Memory B cell (primary cell): ENCODE measurements at regions not wholly inside any gene's neighbourhood (a gene's known extent, or its start where the extent isn't known, plus 50 kb on each side); places are given as distances from the start of the nearest gene placed in this dataset.

Source experiments
- ATAC-seq: fragments of 150-1000 bp; cut with Tn5 transposase; 2 replicates; pipeline ENCODE4 v1.10.0; 2021; ENCODE audit warnings: low read depth, mild to moderate bottlenecking, moderate library complexity
- DNase-seq, 2 donors: peaks; one replicate each; pipeline ENCODE4 v3.0.0; 2022; ENCODE audit warnings: low spot score in 2 of 2
- H3K27ac Mint-ChIP-seq: one replicate; pipeline ENCODE4 v1.8.0; 2022; ENCODE audit warnings: mild to moderate bottlenecking, moderate library complexity, mixed read lengths
- H3K27me3 Mint-ChIP-seq: one replicate; pipeline ENCODE4 v1.8.0; 2022; ENCODE audit warnings: mixed read lengths
- H3K36me3 Mint-ChIP-seq: one replicate; pipeline ENCODE4 v1.8.0; 2022; ENCODE audit warnings: mild to moderate bottlenecking, mixed read lengths
- H3K4me1 Mint-ChIP-seq: one replicate; pipeline ENCODE4 v1.8.0; 2022; ENCODE audit warnings: mixed read lengths
- H3K4me3 Mint-ChIP-seq: one replicate; pipeline ENCODE4 v1.8.0; 2022; ENCODE audit warnings: mild to moderate bottlenecking, moderate library complexity, mixed read lengths
- H3K9me3 Mint-ChIP-seq: one replicate; pipeline ENCODE4 v1.8.0; 2022; ENCODE audit warnings: mixed read lengths

GRCh38 chr3:135753506-135753905, 212.0 kb upstream of the PPP2R3A start:
- Mint-ChIP-seq H3K36me3 (no peaks in the 10 kb centered on the region), H3K4me3 (no peak overlapping the region), H3K9me3 (no peaks in the 10 kb centered on the region), H3K4me1 (no peaks in the 10 kb centered on the region), H3K27me3 (peaks cover 4% of the 10 kb centered on the region), H3K27ac (no peak overlapping the region)
- DNase-seq (no peak), ATAC-seq (no peak)

- no peaks in the 10 kb centered on the region for H3K36me3 Mint-ChIP-seq
- peaks cover under 1% of the 10 kb centered on the region for H3K27me3 Mint-ChIP-seq
- no peak overlapping the region for H3K27ac Mint-ChIP-seq
- DNase-seq (no peak), ATAC-seq (no peak)
- no peak overlapping the region for H3K4me3 Mint-ChIP-seq
- no peaks in the 10 kb centered on the region for H3K4me1 Mint-ChIP-seq
- H3K9me3 Mint-ChIP-seq = no peaks in the 10 kb centered on the region
Measured at GRCh38 chr3:135755330-135756105, 210.0 kb upstream of the PPP2R3A start.

GRCh38 chr3:135756106-135756668, 209.3 kb upstream of the PPP2R3A start:
- Mint-ChIP-seq H3K4me1 (no peaks in the 10 kb centered on the region), H3K9me3 (no peaks in the 10 kb centered on the region), H3K27me3 (no peaks in the 10 kb centered on the region), H3K27ac (no peak overlapping the region), H3K4me3 (no peak overlapping the region), H3K36me3 (no peaks in the 10 kb centered on the region)
- ATAC-seq (no peak), DNase-seq (no peak)

- Mint-ChIP-seq H3K27me3 (no peaks in the 10 kb centered on the region), H3K9me3 (no peaks in the 10 kb centered on the region), H3K36me3 (no peaks in the 10 kb centered on the region), H3K27ac (no peak overlapping the region), H3K4me1 (no peaks in the 10 kb centered on the region), H3K4me3 (no peak overlapping the region)
- ATAC-seq = no peak
- DNase-seq = no peak
Measured at GRCh38 chr3:135757421-135757820, 208.1 kb upstream of the PPP2R3A start.

- H3K27ac Mint-ChIP-seq = no peak overlapping the region
- no peaks in the 10 kb centered on the region for H3K9me3 Mint-ChIP-seq
- H3K36me3 Mint-ChIP-seq = no peaks in the 10 kb centered on the region
- no peaks in the 10 kb centered on the region for H3K27me3 Mint-ChIP-seq
- no peak overlapping the region for H3K4me3 Mint-ChIP-seq
- ATAC-seq (no peak), DNase-seq (no peak)
- H3K4me1 Mint-ChIP-seq = no peaks in the 10 kb centered on the region
Measured at GRCh38 chr3:135758961-135759360, 206.6 kb upstream of the PPP2R3A start.

GRCh38 chr3:135759651-135760050, 205.9 kb upstream of the PPP2R3A start:
- Mint-ChIP-seq H3K9me3 (peaks cover 2% of the 10 kb centered on the region), H3K4me1 (no peaks in the 10 kb centered on the region), H3K27me3 (peaks cover 2% of the 10 kb centered on the region), H3K27ac (no peak overlapping the region), H3K36me3 (no peaks in the 10 kb centered on the region), H3K4me3 (no peak overlapping the region)
- ATAC-seq = no peak
- DNase-seq = no peak

GRCh38 chr3:135760581-135760980, 204.9 kb upstream of the PPP2R3A start:
- H3K4me3 Mint-ChIP-seq = no peak overlapping the region
- peaks cover 2% of the 10 kb centered on the region for H3K27me3 Mint-ChIP-seq
- ATAC-seq (no peak), DNase-seq (no peak)
- no peaks in the 10 kb centered on the region for H3K4me1 Mint-ChIP-seq
- H3K36me3 Mint-ChIP-seq = no peaks in the 10 kb centered on the region
- peaks cover 5% of the 10 kb centered on the region for H3K9me3 Mint-ChIP-seq
- H3K27ac Mint-ChIP-seq = no peak overlapping the region

- DNase-seq (no peak), ATAC-seq (no peak)
- H3K9me3 Mint-ChIP-seq = peaks cover 5% of the 10 kb centered on the region
- H3K36me3 Mint-ChIP-seq = peaks cover 2% of the 10 kb centered on the region
- H3K27me3 Mint-ChIP-seq = peaks cover 7% of the 10 kb centered on the region
- no peaks in the 10 kb centered on the region for H3K4me1 Mint-ChIP-seq
- H3K27ac Mint-ChIP-seq = no peak overlapping the region
- H3K4me3 Mint-ChIP-seq = no peak overlapping the region
Measured at GRCh38 chr3:135762188-135762856, 203.2 kb upstream of the PPP2R3A start.

GRCh38 chr3:135766115-135766514, 199.4 kb upstream of the PPP2R3A start:
- ATAC-seq (no peak), DNase-seq (no peak)
- Mint-ChIP-seq H3K4me1 (no peaks in the 10 kb centered on the region), H3K4me3 (no peak overlapping the region), H3K36me3 (peaks cover 2% of the 10 kb centered on the region), H3K27me3 (peaks cover 10% of the 10 kb centered on the region), H3K27ac (no peak overlapping the region), H3K9me3 (peaks cover 5% of the 10 kb centered on the region)

- H3K4me3 Mint-ChIP-seq = no peak overlapping the region
- no peaks in the 10 kb centered on the region for H3K4me1 Mint-ChIP-seq
- DNase-seq (no peak), ATAC-seq (no peak)
- H3K27me3 Mint-ChIP-seq = peaks cover 9% of the 10 kb centered on the region
- H3K9me3 Mint-ChIP-seq = peaks cover 2% of the 10 kb centered on the region
- H3K27ac Mint-ChIP-seq = no peak overlapping the region
- peaks cover 2% of the 10 kb centered on the region for H3K36me3 Mint-ChIP-seq
Measured at GRCh38 chr3:135771760-135772159, 193.8 kb upstream of the PPP2R3A start.

- no peak overlapping the region for H3K27ac Mint-ChIP-seq
- H3K4me3 Mint-ChIP-seq = no peak overlapping the region
- H3K36me3 Mint-ChIP-seq = no peaks in the 10 kb centered on the region
- H3K4me1 Mint-ChIP-seq = no peaks in the 10 kb centered on the region
- peaks cover 2% of the 10 kb centered on the region for H3K9me3 Mint-ChIP-seq
- no peaks in the 10 kb centered on the region for H3K27me3 Mint-ChIP-seq
- ATAC-seq (no peak), DNase-seq (no peak)
Measured at GRCh38 chr3:135779024-135779423, 186.5 kb upstream of the PPP2R3A start.

GRCh38 chr3:135779590-135780235, 185.8 kb upstream of the PPP2R3A start:
- no peak for ATAC-seq
- Mint-ChIP-seq H3K4me3 (no peak overlapping the region), H3K9me3 (peaks cover 2% of the 10 kb centered on the region), H3K27me3 (no peaks in the 10 kb centered on the region), H3K36me3 (no peaks in the 10 kb centered on the region), H3K27ac (no peak overlapping the region), H3K4me1 (peaks cover 5% of the 10 kb centered on the region)
- no peak for DNase-seq

GRCh38 chr3:135781026-135781815, 184.3 kb upstream of the PPP2R3A start:
- DNase-seq (no peak), ATAC-seq (no peak)
- Mint-ChIP-seq H3K27ac (no peak overlapping the region), H3K27me3 (no peaks in the 10 kb centered on the region), H3K4me1 (peaks cover 12% of the 10 kb centered on the region), H3K9me3 (no peaks in the 10 kb centered on the region), H3K4me3 (no peak overlapping the region), H3K36me3 (no peaks in the 10 kb centered on the region)
